ENCODE measurements at regions not wholly inside any gene's neighbourhood (a gene's known extent, or its start where the extent isn't known, plus 50 kb on each side); places are given as distances from the start of the nearest gene placed in this dataset.

- TF ChIP-seq POLR2A (IDR thresholded peaks at IDR 0.05), result no peak
- TF ChIP-seq CTCF (IDR thresholded peaks at IDR 0.05), result no peak
Observed at GRCh38 chr14:34350903-34351302, 111.1 kb downstream of the SPTSSA start.

Data from Peyer's patch (tissue), 4 donors.